Breast epithelium (tissue), 3 donors: ENCODE measurements at regions not wholly inside any gene's neighbourhood (a gene's known extent, or its start where the extent isn't known, plus 50 kb on each side); places are given as distances from the start of the nearest gene placed in this dataset.

Experiments
- POLR2A ChIP-seq: fragments of 450-650 bp; IDR thresholded peaks from one replicate; pipeline ENCODE4 v1.6.1; 2016; ENCODE audit warnings: antibody characterized with exemption, mild to moderate bottlenecking, moderate library complexity
- POLR2AphosphoS5 ChIP-seq, 3 donors: sonication (generic); formaldehyde crosslinking; IDR thresholded peaks; one replicate each; pipeline ENCODE4 v1.6.1; 2017; ENCODE audit warnings: antibody characterized with exemption in 3 of 3
- TF ChIP-seq, protein P1 (sequence below), 3 donors: fragments of 450-650 bp; IDR thresholded peaks; one replicate each; pipeline ENCODE4 v1.5.1; 2016 to 2017; ENCODE audit warnings: antibody characterized with exemption in 3 of 3, mild to moderate bottlenecking in 3 of 3, moderate library complexity in 3 of 3

DNA sequence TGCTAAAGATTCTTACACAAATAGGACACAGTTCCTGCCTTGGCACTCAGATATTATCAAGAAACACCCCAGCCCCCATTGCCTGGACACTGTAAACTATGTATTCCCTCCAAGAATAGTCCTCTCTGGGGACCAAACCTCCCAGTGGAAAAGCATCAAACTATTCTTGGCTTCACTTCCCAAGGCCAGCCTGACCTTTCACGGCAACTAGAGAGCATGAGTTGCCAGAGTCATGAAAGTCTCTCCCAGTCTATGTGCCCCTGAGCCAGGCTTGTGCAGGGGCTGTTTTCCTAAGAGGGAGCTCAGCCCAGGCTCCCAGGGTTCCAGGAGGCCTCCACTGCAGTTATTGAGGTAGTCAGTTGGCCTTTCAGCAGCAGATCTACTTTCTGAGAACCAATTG, 251.9 kb upstream of the TGFBR2 start:
- TF ChIP-seq POLR2A (no peak), POLR2AphosphoS5 (IDR thresholded peaks at IDR 0.05) (no peak)
- TF ChIP-seq, protein P1, sequence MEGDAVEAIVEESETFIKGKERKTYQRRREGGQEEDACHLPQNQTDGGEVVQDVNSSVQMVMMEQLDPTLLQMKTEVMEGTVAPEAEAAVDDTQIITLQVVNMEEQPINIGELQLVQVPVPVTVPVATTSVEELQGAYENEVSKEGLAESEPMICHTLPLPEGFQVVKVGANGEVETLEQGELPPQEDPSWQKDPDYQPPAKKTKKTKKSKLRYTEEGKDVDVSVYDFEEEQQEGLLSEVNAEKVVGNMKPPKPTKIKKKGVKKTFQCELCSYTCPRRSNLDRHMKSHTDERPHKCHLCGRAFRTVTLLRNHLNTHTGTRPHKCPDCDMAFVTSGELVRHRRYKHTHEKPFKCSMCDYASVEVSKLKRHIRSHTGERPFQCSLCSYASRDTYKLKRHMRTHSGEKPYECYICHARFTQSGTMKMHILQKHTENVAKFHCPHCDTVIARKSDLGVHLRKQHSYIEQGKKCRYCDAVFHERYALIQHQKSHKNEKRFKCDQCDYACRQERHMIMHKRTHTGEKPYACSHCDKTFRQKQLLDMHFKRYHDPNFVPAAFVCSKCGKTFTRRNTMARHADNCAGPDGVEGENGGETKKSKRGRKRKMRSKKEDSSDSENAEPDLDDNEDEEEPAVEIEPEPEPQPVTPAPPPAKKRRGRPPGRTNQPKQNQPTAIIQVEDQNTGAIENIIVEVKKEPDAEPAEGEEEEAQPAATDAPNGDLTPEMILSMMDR (IDR thresholded peaks at IDR 0.05) = no peak
